ENCODE measurements at regions not wholly inside any gene's neighbourhood (a gene's known extent, or its start where the extent isn't known, plus 50 kb on each side); places are given as distances from the start of the nearest gene placed in this dataset.

- H3K36me3 ChIP-seq (ENCODE audit: control insufficient read depth in 2 of 4, insufficient read depth in 4 of 4, low read length in 3 of 4) = no peaks in the 10 kb centered on the region
- no peaks in the 10 kb centered on the region for H3K79me1 ChIP-seq (ENCODE audit: low read depth, low read length)
- H3K9me3 ChIP-seq (ENCODE audit: insufficient read depth in 2 of 2, low read depth in 1 of 2, low read length in 1 of 2) = no peaks in the 10 kb centered on the region
- no peak overlapping the region for H4K5ac ChIP-seq (ENCODE audit: insufficient read length, low read depth, low read length)
- no peak for TF ChIP-seq POLR2AphosphoS5 (IDR thresholded peaks at IDR 0.05; ENCODE audit: low read depth, low read length)
- no peak for TF ChIP-seq PHF8 (conservative IDR thresholded peaks at IDR 0.05; ENCODE audit: low read depth, low read length)
- TF ChIP-seq RFX5 (IDR thresholded peaks at IDR 0.05; ENCODE audit: borderline replicate concordance, low read depth, low read length) = no peak
- no peak for TF ChIP-seq ATF3 (IDR thresholded peaks at IDR 0.05; ENCODE audit: insufficient read depth, low read depth, low read length)
- no peak for TF ChIP-seq GABPA (IDR thresholded peaks at IDR 0.05; ENCODE audit: borderline replicate concordance, insufficient read depth, low read length)
- TF ChIP-seq POU5F1 (IDR thresholded peaks at IDR 0.05; ENCODE audit: low read depth, low read length) = no peak
- TF ChIP-seq JUND (IDR thresholded peaks at IDR 0.05; ENCODE audit: low read length) = no peak
- TF ChIP-seq BCL11A (IDR thresholded peaks at IDR 0.05; ENCODE audit: low read depth in 2 of 2, low read length in 2 of 2) = no peak
- TF ChIP-seq CEBPB (IDR thresholded peaks at IDR 0.05; ENCODE audit: low read depth, low read length) = no peak
- no peak for TF ChIP-seq MAX (IDR thresholded peaks at IDR 0.05)
- TF ChIP-seq SIRT6 (IDR thresholded peaks at IDR 0.05; ENCODE audit: low read length) = no peak
- TF ChIP-seq GTF2F1 (IDR thresholded peaks at IDR 0.05; ENCODE audit: borderline replicate concordance, low read depth, low read length) = no peak
- H2AK5ac ChIP-seq (ENCODE audit: low read depth, low read length) = no peak overlapping the region
- H3K56ac ChIP-seq (replicated peaks; ENCODE audit: insufficient read length, low read depth, low read length) = no peak overlapping the region
- no peak overlapping the region for H3K4me3 ChIP-seq (ENCODE audit: extremely low read depth in 1 of 4, insufficient read depth in 2 of 4, low read depth in 3 of 4, low read length in 4 of 4)
- H4K20me1 ChIP-seq (replicated peaks in 1 of 2; ENCODE audit: control insufficient read depth in 1 of 2, insufficient read depth in 2 of 2, low read length in 2 of 2) = no peaks in the 10 kb centered on the region
- no peak overlapping the region for H4K8ac ChIP-seq (ENCODE audit: extremely low read depth, insufficient read depth, low read length)
- WGBS, 2 experiments (ENCODE audit: extremely low coverage in 1 of 2, insufficient coverage in 1 of 2, insufficient read length in 1 of 2, insufficient replicate concordance in 2 of 2, low coverage in 1 of 2, low lambda C conversion rate in 2 of 2, missing lambda C conversion rate in 1 of 2) = 85% methylated on average over 1 of the region's 1 CpG; no CpG with 5 or more reads in 1 of the 2 experiments
- ChIA-PET POLR2A (ENCODE audit: partially characterized antibody) (interaction anchor here (0.6 kb wide), 1 partner anchor 201 kb away, joined by 3 read pairs; no protein-coding TSS in a partner anchor), CTCF (ENCODE audit: partially characterized antibody) (interaction anchor here (0.6 kb wide), 1 partner anchor 300 kb away, joined by 3 read pairs; no protein-coding TSS in a partner anchor)
- no peak for FAIRE-seq
- H3K79me2 ChIP-seq (ENCODE audit: control insufficient read depth in 1 of 2, insufficient read depth in 2 of 2, low read length in 2 of 2) = no peaks in the 10 kb centered on the region
- no peak overlapping the region for H2BK15ac ChIP-seq (ENCODE audit: low read length)
- no peak overlapping the region for H4K91ac ChIP-seq (replicated peaks; ENCODE audit: insufficient read length, low read length)
- no peak overlapping the region for H3K27ac ChIP-seq (ENCODE audit: low read depth, low read length)
- H2BK5ac ChIP-seq (ENCODE audit: low read depth, low read length) = no peak overlapping the region
- no peaks in the 10 kb centered on the region for H3K23me2 ChIP-seq (ENCODE audit: low read depth, low read length)
- H3K23ac ChIP-seq (ENCODE audit: insufficient read length) = no peak overlapping the region
- H3K4me2 ChIP-seq (ENCODE audit: insufficient read depth in 1 of 2, low read depth in 2 of 2, low read length in 2 of 2) = no peak overlapping the region
- no peak for DNase-seq (ENCODE audit: low read depth in 1 of 2, low spot score in 2 of 2)
- H3K14ac ChIP-seq (ENCODE audit: insufficient read length) = no peak overlapping the region
- no peak overlapping the region for H3K9ac ChIP-seq (replicated peaks in 1 of 4; ENCODE audit: extremely low read depth in 1 of 4, low read depth in 3 of 4, low read length in 3 of 4)
- no peak overlapping the region for H2BK120ac ChIP-seq (replicated peaks; ENCODE audit: low read depth, low read length)
- H2AFZ ChIP-seq (ENCODE audit: low read length) = no peak overlapping the region
- no peak overlapping the region for H3K4ac ChIP-seq (replicated peaks; ENCODE audit: insufficient read length, low read depth, low read length)
- H3K4me1 ChIP-seq (replicated peaks in 1 of 4; ENCODE audit: control insufficient read depth in 3 of 4, insufficient read depth in 4 of 4, low read length in 3 of 4) = peaks cover 0 to 8% (median 3%) of the 10 kb centered on the region in 4 experiments; a peak in 3 of 7 replicates
- no peak overlapping the region for H3K18ac ChIP-seq (ENCODE audit: extremely low read depth, low read length)
- H2BK12ac ChIP-seq (ENCODE audit: low read depth, low read length) = no peak overlapping the region
- H2BK20ac ChIP-seq (ENCODE audit: low read length) = no peak overlapping the region
- no peaks in the 10 kb centered on the region for H3K27me3 ChIP-seq (replicated peaks in 1 of 4; ENCODE audit: control insufficient read depth in 3 of 4, extremely low read depth in 1 of 4, insufficient read depth in 3 of 4, low read length in 3 of 4)
These were observed 372.2 kb upstream of the CDH11 start for GRCh38 chr16:65494080-65494479.

Data from H1 (cell line).